GM12891 (cell line): ENCODE measurements at regions not wholly inside any gene's neighbourhood (a gene's known extent, or its start where the extent isn't known, plus 50 kb on each side); places are given as distances from the start of the nearest gene placed in this dataset.

Experiments used
- POLR2A ChIP-seq: IDR thresholded peaks from 2 replicates; pipeline ENCODE4 v1.6.1; 2011; ENCODE audit warnings: low read depth, low read length, control low read depth
- POLR2AphosphoS5 ChIP-seq: IDR thresholded peaks from 2 replicates; pipeline ENCODE4 v1.6.1; 2011; ENCODE audit warnings: low read depth, low read length, control low read depth
- TAF1 ChIP-seq: IDR thresholded peaks from 2 replicates; pipeline ENCODE4 v1.6.1; 2011; ENCODE audit warnings: low read depth, low read length, control low read depth

DNA sequence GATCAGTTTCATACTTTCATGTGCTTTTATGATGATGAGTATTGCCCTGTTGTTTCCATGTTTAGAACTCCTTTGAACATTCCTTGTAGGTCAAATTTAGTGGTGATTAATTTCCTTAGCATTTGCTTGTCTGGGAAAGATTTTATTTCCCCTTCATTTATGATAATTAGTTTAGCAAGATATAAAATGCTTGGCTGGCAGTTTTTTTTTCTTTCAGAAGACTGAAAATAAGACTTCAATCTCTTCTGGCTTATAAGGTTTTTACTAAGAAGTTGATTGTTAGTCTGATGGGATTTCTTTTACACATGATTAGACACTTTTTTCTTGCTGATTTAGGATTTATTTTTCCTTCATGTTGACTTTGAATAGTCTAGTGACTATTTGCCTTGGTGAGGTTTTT, 238.9 kb upstream of the ADCY2 start:
- no peak for TF ChIP-seq POLR2A
- no peak for TF ChIP-seq POLR2AphosphoS5
- no peak for TF ChIP-seq TAF1
